ENCODE measurements at regions not wholly inside any gene's neighbourhood (a gene's known extent, or its start where the extent isn't known, plus 50 kb on each side); places are given as distances from the start of the nearest gene placed in this dataset.

- DNase-seq (ENCODE audit: low spot score) = no peak
- Histone ChIP-seq H3K4me3 (ENCODE audit: low read length in 2 of 2) (no peak overlapping the region), H2AFZ (ENCODE audit: low read length) (no peak overlapping the region), H3K79me1 (ENCODE audit: low read depth, low read length) (no peaks in the 10 kb centered on the region), H2AK5ac (ENCODE audit: low read depth, low read length) (no peak overlapping the region), H3K14ac (ENCODE audit: low read length) (no peak overlapping the region), H3K4me2 (ENCODE audit: insufficient read depth, low read length, poor library complexity, severe bottlenecking) (no peak overlapping the region), H3K27me3 (ENCODE audit: control insufficient read depth in 3 of 3, insufficient read depth in 3 of 3, low read depth in 1 of 3, low read length in 3 of 3) (no peaks in the 10 kb centered on the region), H2BK5ac (ENCODE audit: low read length) (no peak overlapping the region), H3K4me1 (ENCODE audit: control insufficient read depth in 2 of 2, insufficient read depth in 1 of 2, low read depth in 1 of 2, low read length in 2 of 2) (no peaks in the 10 kb centered on the region), H2BK120ac (ENCODE audit: low read depth, low read length) (no peak overlapping the region), H3K27ac (replicated peaks; ENCODE audit: low read length) (no peak overlapping the region), H4K8ac (ENCODE audit: low read depth, low read length) (no peak overlapping the region), H3K36me3 (replicated peaks in 1 of 2; ENCODE audit: control insufficient read depth in 2 of 2, insufficient read depth in 2 of 2, low read length in 2 of 2) (no peaks in the 10 kb centered on the region), H2BK15ac (ENCODE audit: low read length) (no peak overlapping the region), H3K4ac (ENCODE audit: low read length) (no peak overlapping the region), H2BK12ac (ENCODE audit: low read length) (no peak overlapping the region), H4K91ac (ENCODE audit: low read depth, low read length, poor library complexity) (no peak overlapping the region), H3K23ac (ENCODE audit: low read depth, low read length, poor library complexity) (no peak overlapping the region), H3K9ac (ENCODE audit: low read depth, low read length, poor library complexity) (no peak overlapping the region), H3K18ac (ENCODE audit: low read length) (no peak overlapping the region), H3K9me3 (replicated peaks in 1 of 2; ENCODE audit: control insufficient read depth in 2 of 2, insufficient read depth in 1 of 2, low read depth in 1 of 2, low read length in 2 of 2) (no peaks in the 10 kb centered on the region)
- no CpG with 5 or more reads among the region's 2 CpGs for WGBS, 2 donors (ENCODE audit: extremely low coverage in 2 of 2, insufficient read length in 2 of 2, insufficient replicate concordance in 1 of 2)
These were observed 62.8 kb upstream of the CLDN18 start for GRCh38 chr3:137947117-137947516.

- Histone ChIP-seq H3K4me1 (ENCODE audit: control insufficient read depth in 2 of 2, insufficient read depth in 1 of 2, low read depth in 1 of 2, low read length in 2 of 2) (no peaks in the 10 kb centered on the region), H3K4me3 (ENCODE audit: low read length in 2 of 2) (no peak overlapping the region), H2BK120ac (ENCODE audit: low read depth, low read length) (no peak overlapping the region), H3K79me1 (ENCODE audit: low read depth, low read length) (no peaks in the 10 kb centered on the region), H4K8ac (ENCODE audit: low read depth, low read length) (no peak overlapping the region), H3K9ac (ENCODE audit: low read depth, low read length, poor library complexity) (no peak overlapping the region), H4K91ac (ENCODE audit: low read depth, low read length, poor library complexity) (no peak overlapping the region), H2AK5ac (ENCODE audit: low read depth, low read length) (no peak overlapping the region), H3K4me2 (ENCODE audit: insufficient read depth, low read length, poor library complexity, severe bottlenecking) (no peak overlapping the region), H2BK12ac (ENCODE audit: low read length) (no peak overlapping the region), H3K9me3 (replicated peaks in 1 of 2; ENCODE audit: control insufficient read depth in 2 of 2, insufficient read depth in 1 of 2, low read depth in 1 of 2, low read length in 2 of 2) (no peaks in the 10 kb centered on the region), H2BK15ac (ENCODE audit: low read length) (no peak overlapping the region), H3K18ac (ENCODE audit: low read length) (no peak overlapping the region), H2BK5ac (ENCODE audit: low read length) (no peak overlapping the region), H3K23ac (ENCODE audit: low read depth, low read length, poor library complexity) (no peak overlapping the region), H2AFZ (ENCODE audit: low read length) (no peak overlapping the region), H3K4ac (ENCODE audit: low read length) (no peak overlapping the region), H3K14ac (ENCODE audit: low read length) (no peak overlapping the region), H3K27ac (replicated peaks; ENCODE audit: low read length) (no peak overlapping the region), H3K36me3 (replicated peaks in 1 of 2; ENCODE audit: control insufficient read depth in 2 of 2, insufficient read depth in 2 of 2, low read length in 2 of 2) (no peaks in the 10 kb centered on the region), H3K27me3 (ENCODE audit: control insufficient read depth in 3 of 3, insufficient read depth in 3 of 3, low read depth in 1 of 3, low read length in 3 of 3) (no peaks in the 10 kb centered on the region)
- DNase-seq (ENCODE audit: low spot score) = no peak
- WGBS, 2 donors (ENCODE audit: extremely low coverage in 2 of 2, insufficient read length in 2 of 2, insufficient replicate concordance in 1 of 2) = no CpG with 5 or more reads among the region's 3 CpGs
These were observed 61.4 kb upstream of the CLDN18 start for GRCh38 chr3:137948400-137949072.

- Histone ChIP-seq H3K9me3 (replicated peaks in 1 of 2; ENCODE audit: control insufficient read depth in 2 of 2, insufficient read depth in 1 of 2, low read depth in 1 of 2, low read length in 2 of 2) (peaks cover 0 to 4% of the 10 kb centered on the region in 2 donors), H2BK15ac (ENCODE audit: low read length) (no peak overlapping the region)
- no peak for DNase-seq (ENCODE audit: low spot score)
These were observed 51.3 kb upstream of the CLDN18 start for GRCh38 chr3:137958636-137959035.

More at GRCh38 chr3:137958636-137959035, 51.3 kb upstream of the CLDN18 start:
- Histone ChIP-seq H3K9ac (ENCODE audit: low read depth, low read length, poor library complexity) (no peak overlapping the region), H3K27ac (replicated peaks; ENCODE audit: low read length) (no peak overlapping the region), H3K4me2 (ENCODE audit: insufficient read depth, low read length, poor library complexity, severe bottlenecking) (no peak overlapping the region), H4K8ac (ENCODE audit: low read depth, low read length) (no peak overlapping the region), H3K36me3 (replicated peaks in 1 of 2; ENCODE audit: control insufficient read depth in 2 of 2, insufficient read depth in 2 of 2, low read length in 2 of 2) (no peaks in the 10 kb centered on the region), H2AK5ac (ENCODE audit: low read depth, low read length) (no peak overlapping the region), H4K91ac (ENCODE audit: low read depth, low read length, poor library complexity) (no peak overlapping the region), H3K4me3 (ENCODE audit: low read length in 2 of 2) (no peak overlapping the region), H3K4ac (ENCODE audit: low read length) (no peak overlapping the region), H3K4me1 (ENCODE audit: control insufficient read depth in 2 of 2, insufficient read depth in 1 of 2, low read depth in 1 of 2, low read length in 2 of 2) (peaks cover 0 to 3% of the 10 kb centered on the region in 2 donors), H3K23ac (ENCODE audit: low read depth, low read length, poor library complexity) (no peak overlapping the region), H3K14ac (ENCODE audit: low read length) (no peak overlapping the region), H2BK5ac (ENCODE audit: low read length) (no peak overlapping the region), H3K18ac (ENCODE audit: low read length) (no peak overlapping the region), H2BK12ac (ENCODE audit: low read length) (no peak overlapping the region), H3K27me3 (ENCODE audit: control insufficient read depth in 3 of 3, insufficient read depth in 3 of 3, low read depth in 1 of 3, low read length in 3 of 3) (peaks cover 0 to 5% (median 0%) of the 10 kb centered on the region in 3 experiments), H3K79me1 (ENCODE audit: low read depth, low read length) (no peaks in the 10 kb centered on the region), H2BK120ac (ENCODE audit: low read depth, low read length) (no peak overlapping the region), H2AFZ (ENCODE audit: low read length) (no peak overlapping the region)

All from neuronal stem cell (in vitro differentiated cells).